ENCODE measurements at regions not wholly inside any gene's neighbourhood (a gene's known extent, or its start where the extent isn't known, plus 50 kb on each side); places are given as distances from the start of the nearest gene placed in this dataset.

DNA sequence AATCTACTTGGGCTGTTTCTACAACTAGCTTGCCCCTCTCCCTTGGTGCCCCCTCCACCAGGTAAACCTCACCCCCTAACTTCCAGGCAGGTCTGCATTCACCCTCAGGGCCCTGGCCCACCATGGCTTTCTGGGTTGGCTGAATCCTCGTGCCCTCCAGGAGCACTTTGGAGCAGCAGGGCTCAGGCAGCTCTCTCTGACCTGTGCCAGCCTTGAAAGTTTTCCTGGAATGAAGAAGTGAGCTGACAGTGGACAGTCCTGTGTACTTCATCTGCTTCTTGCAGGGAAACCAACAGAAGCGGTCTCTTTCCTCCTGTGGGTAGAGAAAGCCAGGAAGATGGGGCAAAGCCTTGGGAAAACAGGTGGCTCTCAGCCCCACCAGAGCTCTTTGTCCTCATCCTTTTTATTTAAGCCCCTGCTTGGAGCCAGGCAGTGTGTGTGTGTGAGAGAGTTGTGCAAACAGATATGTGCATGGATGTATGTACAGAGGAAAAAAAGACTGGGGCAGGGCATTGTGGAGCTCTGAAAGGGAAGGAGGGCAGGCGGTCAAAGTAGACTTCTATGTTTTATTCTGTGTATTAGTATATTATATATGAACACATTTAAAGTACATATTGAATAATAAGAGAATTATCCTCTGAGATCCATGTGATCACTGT is 62.3 kb upstream of the SPRY4 start:
- no peak overlapping the region for H3K4me3 ChIP-seq (replicated peaks in 1 of 3; ENCODE audit: low read depth in 2 of 3, low read length in 3 of 3)
- no peak overlapping the region for H2AFZ ChIP-seq (ENCODE audit: insufficient read depth, low read depth, low read length, poor library complexity, severe bottlenecking)
- 56% methylated on average over 2 of the region's 3 CpGs for WGBS (ENCODE audit: insufficient coverage)
- TF ChIP-seq, protein P1, sequence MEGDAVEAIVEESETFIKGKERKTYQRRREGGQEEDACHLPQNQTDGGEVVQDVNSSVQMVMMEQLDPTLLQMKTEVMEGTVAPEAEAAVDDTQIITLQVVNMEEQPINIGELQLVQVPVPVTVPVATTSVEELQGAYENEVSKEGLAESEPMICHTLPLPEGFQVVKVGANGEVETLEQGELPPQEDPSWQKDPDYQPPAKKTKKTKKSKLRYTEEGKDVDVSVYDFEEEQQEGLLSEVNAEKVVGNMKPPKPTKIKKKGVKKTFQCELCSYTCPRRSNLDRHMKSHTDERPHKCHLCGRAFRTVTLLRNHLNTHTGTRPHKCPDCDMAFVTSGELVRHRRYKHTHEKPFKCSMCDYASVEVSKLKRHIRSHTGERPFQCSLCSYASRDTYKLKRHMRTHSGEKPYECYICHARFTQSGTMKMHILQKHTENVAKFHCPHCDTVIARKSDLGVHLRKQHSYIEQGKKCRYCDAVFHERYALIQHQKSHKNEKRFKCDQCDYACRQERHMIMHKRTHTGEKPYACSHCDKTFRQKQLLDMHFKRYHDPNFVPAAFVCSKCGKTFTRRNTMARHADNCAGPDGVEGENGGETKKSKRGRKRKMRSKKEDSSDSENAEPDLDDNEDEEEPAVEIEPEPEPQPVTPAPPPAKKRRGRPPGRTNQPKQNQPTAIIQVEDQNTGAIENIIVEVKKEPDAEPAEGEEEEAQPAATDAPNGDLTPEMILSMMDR (IDR thresholded peaks at IDR 0.05) = no peak
- H3K27me3 ChIP-seq (ENCODE audit: control insufficient read depth in 2 of 2, insufficient read depth in 2 of 2, low read length in 2 of 2) = peaks cover 12 to 23% of the 10 kb centered on the region in 2 donors
- Mint-ChIP-seq H3K4me3 (peak overlapping the region in 1 of 2 donors; percentile 71), H3K4me1 (peaks cover 43% of the 10 kb centered on the region), H3K27ac (peak overlapping the region in 1 of 7 donors; percentile 33), H3K36me3 (peaks cover 2 to 4% of the 10 kb centered on the region in 2 donors), H3K27me3 (ENCODE audit: low read depth in 3 of 3) (peaks cover 49 to 66% (median 49%) of the 10 kb centered on the region in 3 donors), H3K9me3 (peaks cover 0 to 7% (median 5%) of the 10 kb centered on the region in 7 donors)
- H4K20me1 ChIP-seq (ENCODE audit: insufficient read depth, low read length) = no peaks in the 10 kb centered on the region
- H3K27ac ChIP-seq (ENCODE audit: low read depth in 1 of 2, low read length in 2 of 2) = no peak overlapping the region
- no peak overlapping the region for H3K4me2 ChIP-seq (replicated peaks; ENCODE audit: extremely low read depth, low read length, poor library complexity, severe bottlenecking)
- peaks cover 37 to 46% of the 10 kb centered on the region in 2 donors for H3K4me1 ChIP-seq (ENCODE audit: control insufficient read depth in 1 of 2, insufficient read depth in 2 of 2, low read length in 2 of 2)
- no peaks in the 10 kb centered on the region for H3K79me2 ChIP-seq (ENCODE audit: insufficient read depth, low read length)
- H3K36me3 ChIP-seq (replicated peaks in 1 of 2; ENCODE audit: control insufficient read depth in 1 of 2, insufficient read depth in 2 of 2, low read length in 2 of 2) = no peaks in the 10 kb centered on the region
- H3K9me3 ChIP-seq (replicated peaks in 1 of 2; ENCODE audit: control insufficient read depth in 1 of 2, insufficient read depth in 1 of 2, low read length in 2 of 2) = no peaks in the 10 kb centered on the region
- no peak overlapping the region for H3K9ac ChIP-seq (ENCODE audit: insufficient read depth, low read length, poor library complexity, severe bottlenecking)
- intact Hi-C loops (cut with micrococcal nuclease) = no loop called here
- DNase-seq = no peak

DNA sequence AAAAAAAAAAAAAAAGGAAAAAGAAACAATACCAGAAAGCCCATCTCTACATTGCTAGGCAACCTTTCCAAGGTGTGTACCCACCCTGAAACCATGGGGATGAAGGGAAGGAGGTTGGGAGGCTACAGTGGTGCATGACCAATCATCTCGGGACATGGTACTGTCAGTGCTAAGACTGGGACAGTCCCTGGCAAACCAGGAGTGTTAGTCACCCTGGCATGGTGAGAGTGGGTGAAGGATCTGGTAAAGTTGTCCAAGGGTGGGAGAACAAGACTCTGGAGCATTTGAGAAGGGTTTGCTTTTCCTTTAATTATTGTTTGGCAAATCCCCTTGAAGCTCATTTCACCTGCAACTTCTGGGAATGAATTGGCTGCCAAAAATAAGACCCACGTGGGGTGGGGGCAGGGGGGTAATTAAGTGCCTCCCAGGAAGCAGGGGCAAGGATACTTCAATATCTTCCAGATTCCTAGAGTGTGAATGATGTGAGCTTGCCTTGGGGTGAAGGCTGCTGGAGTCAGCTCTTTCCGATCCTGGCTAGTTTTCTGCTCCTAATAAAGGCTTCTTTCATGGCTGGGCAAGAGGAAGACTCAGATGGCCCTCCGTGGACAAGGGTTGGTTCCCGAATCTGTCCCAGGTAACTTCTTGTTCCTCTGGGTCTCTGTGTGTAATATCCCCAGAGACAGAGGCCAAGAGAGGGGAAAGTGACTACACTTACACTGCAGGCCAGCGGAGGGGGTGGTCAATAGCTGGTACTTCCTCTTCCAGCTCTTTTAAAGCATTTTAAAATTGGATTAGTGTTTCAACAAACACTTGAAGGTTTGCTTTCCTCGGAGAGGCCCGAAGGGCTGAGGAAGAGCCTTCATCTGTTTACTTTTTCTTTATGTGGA is 61.6 kb upstream of the SPRY4 start:
- H3K4me2 ChIP-seq (replicated peaks; ENCODE audit: extremely low read depth, low read length, poor library complexity, severe bottlenecking) = no peak overlapping the region
- 53% methylated on average over 4 of the region's 8 CpGs for WGBS (ENCODE audit: insufficient coverage)
- H3K36me3 ChIP-seq (replicated peaks in 1 of 2; ENCODE audit: control insufficient read depth in 1 of 2, insufficient read depth in 2 of 2, low read length in 2 of 2) = no peaks in the 10 kb centered on the region
- H3K27ac Mint-ChIP-seq = peak overlapping the region in 1 of 7 donors; percentile 33
- intact Hi-C loops (cut with micrococcal nuclease) = no loop called here
- H3K79me2 ChIP-seq (ENCODE audit: insufficient read depth, low read length) = no peaks in the 10 kb centered on the region
- peak; percentile 20 to 30 (median 22) for DNase-seq
- H2AFZ ChIP-seq (ENCODE audit: insufficient read depth, low read depth, low read length, poor library complexity, severe bottlenecking) = no peak overlapping the region
- no peak overlapping the region for H3K9ac ChIP-seq (ENCODE audit: insufficient read depth, low read length, poor library complexity, severe bottlenecking)
- H3K4me1 ChIP-seq (ENCODE audit: control insufficient read depth in 1 of 2, insufficient read depth in 2 of 2, low read length in 2 of 2) = peaks cover 37 to 46% of the 10 kb centered on the region in 2 donors
- peaks cover 0 to 4% (median 2%) of the 10 kb centered on the region in 7 donors for H3K9me3 Mint-ChIP-seq
- H3K4me3 Mint-ChIP-seq = peak overlapping the region in 1 of 2 donors; percentile 71
- peaks cover 2 to 4% of the 10 kb centered on the region in 2 donors for H3K36me3 Mint-ChIP-seq
- H3K27ac ChIP-seq (ENCODE audit: low read depth in 1 of 2, low read length in 2 of 2) = no peak overlapping the region
- TF ChIP-seq, protein P1 (IDR thresholded peaks at IDR 0.05) = no peak
- H3K27me3 ChIP-seq (ENCODE audit: control insufficient read depth in 2 of 2, insufficient read depth in 2 of 2, low read length in 2 of 2) = peaks cover 12 to 17% of the 10 kb centered on the region in 2 donors
- H3K4me3 ChIP-seq (replicated peaks in 1 of 3; ENCODE audit: low read depth in 2 of 3, low read length in 3 of 3) = no peak overlapping the region
- peaks cover 41 to 59% (median 42%) of the 10 kb centered on the region in 3 donors for H3K27me3 Mint-ChIP-seq (ENCODE audit: low read depth in 3 of 3)
- no peaks in the 10 kb centered on the region for H4K20me1 ChIP-seq (ENCODE audit: insufficient read depth, low read length)
- peaks cover 43% of the 10 kb centered on the region for H3K4me1 Mint-ChIP-seq
- H3K9me3 ChIP-seq (replicated peaks in 1 of 2; ENCODE audit: control insufficient read depth in 1 of 2, insufficient read depth in 1 of 2, low read length in 2 of 2) = no peaks in the 10 kb centered on the region

Measured in CD14-positive monocyte (primary cell).